ENCODE measurements at regions not wholly inside any gene's neighbourhood (a gene's known extent, or its start where the extent isn't known, plus 50 kb on each side); places are given as distances from the start of the nearest gene placed in this dataset.

DNA sequence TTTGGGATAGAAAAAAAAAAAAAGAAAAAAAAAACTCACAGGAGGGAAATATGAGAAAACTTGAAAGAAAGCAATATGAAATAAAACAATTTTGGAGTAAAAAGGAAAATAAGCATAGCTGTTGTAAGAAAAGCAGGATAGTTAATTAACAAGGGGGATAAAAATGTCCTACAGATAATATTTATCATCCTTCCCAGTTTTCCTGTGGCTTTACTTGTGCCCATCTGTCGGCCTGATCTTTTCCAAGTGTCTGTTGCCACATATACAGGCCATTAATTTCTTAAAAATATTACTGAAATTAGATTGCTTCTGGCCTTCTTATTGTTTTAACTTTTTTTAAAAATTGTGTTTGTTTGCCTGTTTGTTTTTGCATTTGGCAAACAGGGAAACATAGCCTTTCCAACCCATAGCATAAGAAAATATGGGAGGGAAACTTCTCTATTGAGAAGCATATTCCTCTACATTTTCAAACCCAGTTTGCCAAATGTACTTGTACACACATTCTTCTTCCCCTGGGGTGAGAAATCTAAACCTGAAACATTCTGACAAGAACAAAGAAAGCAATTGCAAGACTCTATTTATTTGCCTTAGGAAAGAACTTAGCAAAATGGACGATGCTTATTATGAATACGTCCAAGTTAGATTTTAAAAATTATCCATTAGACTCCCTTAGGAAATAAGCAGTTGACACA is 272.3 kb downstream of the CDH20 start:
- TF ChIP-seq, protein P1, sequence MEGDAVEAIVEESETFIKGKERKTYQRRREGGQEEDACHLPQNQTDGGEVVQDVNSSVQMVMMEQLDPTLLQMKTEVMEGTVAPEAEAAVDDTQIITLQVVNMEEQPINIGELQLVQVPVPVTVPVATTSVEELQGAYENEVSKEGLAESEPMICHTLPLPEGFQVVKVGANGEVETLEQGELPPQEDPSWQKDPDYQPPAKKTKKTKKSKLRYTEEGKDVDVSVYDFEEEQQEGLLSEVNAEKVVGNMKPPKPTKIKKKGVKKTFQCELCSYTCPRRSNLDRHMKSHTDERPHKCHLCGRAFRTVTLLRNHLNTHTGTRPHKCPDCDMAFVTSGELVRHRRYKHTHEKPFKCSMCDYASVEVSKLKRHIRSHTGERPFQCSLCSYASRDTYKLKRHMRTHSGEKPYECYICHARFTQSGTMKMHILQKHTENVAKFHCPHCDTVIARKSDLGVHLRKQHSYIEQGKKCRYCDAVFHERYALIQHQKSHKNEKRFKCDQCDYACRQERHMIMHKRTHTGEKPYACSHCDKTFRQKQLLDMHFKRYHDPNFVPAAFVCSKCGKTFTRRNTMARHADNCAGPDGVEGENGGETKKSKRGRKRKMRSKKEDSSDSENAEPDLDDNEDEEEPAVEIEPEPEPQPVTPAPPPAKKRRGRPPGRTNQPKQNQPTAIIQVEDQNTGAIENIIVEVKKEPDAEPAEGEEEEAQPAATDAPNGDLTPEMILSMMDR (conservative IDR thresholded peaks at IDR 0.05), result no peak
- no CpG with 5 or more reads among the region's 3 CpGs for WGBS (ENCODE audit: extremely low coverage, insufficient read length, low lambda C conversion rate)
- H3T11ph ChIP-seq (ENCODE audit: low read length), result no peak overlapping the region

More for the DNA sequence above, 272.3 kb downstream of the CDH20 start:
- H3K27ac ChIP-seq (ENCODE audit: insufficient read length, low read depth, low read length), result no peak overlapping the region
- H2BK120ac ChIP-seq (ENCODE audit: low read depth, low read length, poor library complexity, severe bottlenecking), result no peak overlapping the region
- H3K23me2 ChIP-seq (ENCODE audit: insufficient read length, low read depth, low read length, poor library complexity, severe bottlenecking), result peaks cover 6% of the 10 kb centered on the region
- peak overlapping the region; percentile 72 for H3K4me2 ChIP-seq (ENCODE audit: insufficient read depth, insufficient read length, low read length)
- no peaks in the 10 kb centered on the region for H4K20me1 ChIP-seq (ENCODE audit: control insufficient read depth, insufficient read depth, insufficient read length)
- no peak overlapping the region for H3K23ac ChIP-seq (ENCODE audit: insufficient read length, low read depth, low read length)
- H3K27me3 ChIP-seq (ENCODE audit: insufficient read depth, low read length), result no peaks in the 10 kb centered on the region
- H2BK20ac ChIP-seq (ENCODE audit: low read depth, low read length, poor library complexity, severe bottlenecking), result no peak overlapping the region
- H3K79me1 ChIP-seq (ENCODE audit: insufficient read depth, low read depth, low read length, poor library complexity, severe bottlenecking), result no peaks in the 10 kb centered on the region
- no peak overlapping the region for H3K14ac ChIP-seq (ENCODE audit: insufficient read depth, low read length)
- H3K4me1 ChIP-seq (ENCODE audit: insufficient read depth, low read length), result no peaks in the 10 kb centered on the region; the same call in 1 of the 2 replicates
- Mint-ChIP-seq H3K27ac (no peak overlapping the region), H3K4me3 (peak overlapping the region in 1 of 2 experiments; percentile 57; a peak in 2 of 5 replicates), H3K9me3 (peaks cover 10 to 12% of the 10 kb centered on the region in 2 experiments), H3K36me3 (ENCODE audit: insufficient read depth in 1 of 3, low read depth in 3 of 3) (peaks cover 4 to 12% (median 8%) of the 10 kb centered on the region in 3 experiments; a peak in 6 of 7 replicates), H3K27me3 (ENCODE audit: low read depth) (peaks cover 1% of the 10 kb centered on the region; the same call in 1 of the 2 replicates), H3K4me1 (peaks cover 15 to 30% of the 10 kb centered on the region in 2 experiments)
- H2AK5ac ChIP-seq (ENCODE audit: insufficient read length, low read length), result no peak overlapping the region
- H2BK15ac ChIP-seq (ENCODE audit: low read depth, low read length), result no peak overlapping the region
- no peak overlapping the region for H4K91ac ChIP-seq (ENCODE audit: insufficient read length, low read depth, low read length)
- H2BK12ac ChIP-seq (ENCODE audit: insufficient read length, low read depth, low read length), result no peak overlapping the region
- H2BK5ac ChIP-seq (ENCODE audit: insufficient read length, low read length), result no peak overlapping the region
- no peak overlapping the region for H3K4ac ChIP-seq (ENCODE audit: low read depth, low read length)
- H4K5ac ChIP-seq (ENCODE audit: insufficient read length, low read depth, low read length), result no peak overlapping the region
- H4K8ac ChIP-seq (replicated peaks; ENCODE audit: insufficient read length, low read depth, low read length), result no peak overlapping the region
- H3K9me3 ChIP-seq (ENCODE audit: control insufficient read depth, low read depth, low read length), result no peaks in the 10 kb centered on the region
- no peak overlapping the region for H2AFZ ChIP-seq (ENCODE audit: low read length)
- H3K79me2 ChIP-seq (ENCODE audit: insufficient read depth, low read length), result 0 out of 2 replicates have a peak, but pooled peaks cover 3% of the 10 kb centered on the region
- no peak overlapping the region for H3K18ac ChIP-seq (ENCODE audit: insufficient read length, low read depth, low read length)
- H3K56ac ChIP-seq (ENCODE audit: insufficient read length, low read depth, low read length), result no peak overlapping the region
- no peak for DNase-seq
- H3K9ac ChIP-seq (ENCODE audit: extremely low read depth, insufficient read length, low read length), result peak overlapping the region; percentile 55
